ENCODE measurements at regions not wholly inside any gene's neighbourhood (a gene's known extent, or its start where the extent isn't known, plus 50 kb on each side); places are given as distances from the start of the nearest gene placed in this dataset.

GRCh38 chr2:125172181-125172580 is 1147.1 kb downstream of the CNTNAP5 start:
- H3F3A ChIP-seq (replicated peaks; ENCODE audit: low read depth), result no peaks in the 10 kb centered on the region
- Mint-ChIP-seq H3K36me3 (ENCODE audit: low read depth) (peaks cover 28% of the 10 kb centered on the region), H3K9me3 (peaks cover 31% of the 10 kb centered on the region), H3K4me3 (no peak overlapping the region), H3K4me1 (peaks cover 7% of the 10 kb centered on the region; the same call in 1 of the 3 replicates), H3K27me3 (ENCODE audit: insufficient read depth, low read depth, poor library complexity) (no peaks in the 10 kb centered on the region), H3K27ac (no peak overlapping the region)
- no peaks in the 10 kb centered on the region for H3K79me2 ChIP-seq (replicated peaks; ENCODE audit: insufficient read depth)
- no peak for DNase-seq (ENCODE audit: low spot score)
- H4K20me1 ChIP-seq (replicated peaks; ENCODE audit: insufficient read depth), result no peaks in the 10 kb centered on the region
- H3K27me3 ChIP-seq (ENCODE audit: insufficient read depth), result no peaks in the 10 kb centered on the region
- H3K9me2 ChIP-seq (ENCODE audit: insufficient read depth), result no peaks in the 10 kb centered on the region
- no peak overlapping the region for H3K27ac ChIP-seq (ENCODE audit: low read depth)
- H3K36me3 ChIP-seq (ENCODE audit: insufficient read depth), result no peaks in the 10 kb centered on the region
- no peak overlapping the region for H3K4me3 ChIP-seq
- ATAC-seq, result no peak
- H2AFZ ChIP-seq, result no peak overlapping the region
- TF ChIP-seq JUNB (IDR thresholded peaks at IDR 0.05; ENCODE audit: unreplicated experiment) (no peak), ZNF462 (CRISPR knock-in tag; IDR thresholded peaks at IDR 0.05) (no peak), ZNF331 (CRISPR knock-in tag; IDR thresholded peaks at IDR 0.05; ENCODE audit: low read depth) (no peak), ZNF114 (CRISPR knock-in tag; IDR thresholded peaks at IDR 0.05) (no peak), REST (IDR thresholded peaks at IDR 0.05; ENCODE audit: unreplicated experiment) (no peak), STAT1 (IDR thresholded peaks at IDR 0.05; ENCODE audit: unreplicated experiment) (no peak), EZH2 (IDR thresholded peaks at IDR 0.05; ENCODE audit: low read depth, unreplicated experiment) (no peak), EZH2phosphoT487 (IDR thresholded peaks at IDR 0.05; ENCODE audit: unreplicated experiment) (no peak)
- TF ChIP-seq, protein P1, sequence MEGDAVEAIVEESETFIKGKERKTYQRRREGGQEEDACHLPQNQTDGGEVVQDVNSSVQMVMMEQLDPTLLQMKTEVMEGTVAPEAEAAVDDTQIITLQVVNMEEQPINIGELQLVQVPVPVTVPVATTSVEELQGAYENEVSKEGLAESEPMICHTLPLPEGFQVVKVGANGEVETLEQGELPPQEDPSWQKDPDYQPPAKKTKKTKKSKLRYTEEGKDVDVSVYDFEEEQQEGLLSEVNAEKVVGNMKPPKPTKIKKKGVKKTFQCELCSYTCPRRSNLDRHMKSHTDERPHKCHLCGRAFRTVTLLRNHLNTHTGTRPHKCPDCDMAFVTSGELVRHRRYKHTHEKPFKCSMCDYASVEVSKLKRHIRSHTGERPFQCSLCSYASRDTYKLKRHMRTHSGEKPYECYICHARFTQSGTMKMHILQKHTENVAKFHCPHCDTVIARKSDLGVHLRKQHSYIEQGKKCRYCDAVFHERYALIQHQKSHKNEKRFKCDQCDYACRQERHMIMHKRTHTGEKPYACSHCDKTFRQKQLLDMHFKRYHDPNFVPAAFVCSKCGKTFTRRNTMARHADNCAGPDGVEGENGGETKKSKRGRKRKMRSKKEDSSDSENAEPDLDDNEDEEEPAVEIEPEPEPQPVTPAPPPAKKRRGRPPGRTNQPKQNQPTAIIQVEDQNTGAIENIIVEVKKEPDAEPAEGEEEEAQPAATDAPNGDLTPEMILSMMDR (conservative IDR thresholded peaks at IDR 0.05; ENCODE audit: low read depth in 2 of 2), result no peak
- H3K4me2 ChIP-seq, result no peak overlapping the region
- H3K4me1 ChIP-seq (ENCODE audit: insufficient read depth), result no peaks in the 10 kb centered on the region
